Loucy (cell line): ENCODE measurements at regions not wholly inside any gene's neighbourhood (a gene's known extent, or its start where the extent isn't known, plus 50 kb on each side); places are given as distances from the start of the nearest gene placed in this dataset.

Source experiments
- H2AFZ ChIP-seq: fragments of 200-600 bp; sonication (generic); 2 replicates; pipeline ENCODE4 v1.6.0; 2016; ENCODE audit warnings: antibody characterized with exemption, mild to moderate bottlenecking, low read length, moderate library complexity
- H3F3A ChIP-seq: fragments of 200-600 bp; 2 replicates; pipeline ENCODE4 v1.6.0; 2016; ENCODE audit warnings: antibody characterized with exemption, low read depth, mild to moderate bottlenecking
- H3K27me3 ChIP-seq: fragments of 200-600 bp; sonication (generic); 2 replicates; pipeline ENCODE4 v1.6.1; 2014; ENCODE audit warnings: low read length, mild to moderate bottlenecking; ENCODE audit not compliant: insufficient read depth, poor library complexity, severe bottlenecking
- H3K36me3 ChIP-seq: fragments of 200-600 bp; sonication (generic); 2 replicates; pipeline ENCODE4 v1.6.1; 2016; ENCODE audit warnings: low read length; ENCODE audit not compliant: insufficient read depth
- H3K4me1 ChIP-seq: fragments of 200-600 bp; sonication (generic); 2 replicates; pipeline ENCODE4 v1.5.1; 2014; ENCODE audit warnings: low read length, mild to moderate bottlenecking; ENCODE audit not compliant: insufficient read depth, poor library complexity, severe bottlenecking
- H3K4me2 ChIP-seq: fragments of 200-600 bp; sonication (generic); 2 replicates; pipeline ENCODE4 v1.6.0; 2014; ENCODE audit warnings: antibody characterized with exemption, low read length, low read depth, mild to moderate bottlenecking; ENCODE audit not compliant: poor library complexity, severe bottlenecking
- H3K4me3 ChIP-seq: fragments of 200-600 bp; sonication (generic); 2 replicates; pipeline ENCODE4 v1.5.1; 2014; ENCODE audit warnings: low read length, mild to moderate bottlenecking, mixed read lengths; ENCODE audit not compliant: poor library complexity, severe bottlenecking
- H3K79me2 ChIP-seq: fragments of 200-600 bp; sonication (generic); 2 replicates; pipeline ENCODE4 v1.6.1; 2014; ENCODE audit warnings: low read length; ENCODE audit not compliant: insufficient read depth
- H3K9ac ChIP-seq: fragments of 200-600 bp; sonication (generic); 2 replicates; pipeline ENCODE4 v1.6.0; 2014; ENCODE audit warnings: mild to moderate bottlenecking, low read depth, low read length, moderate library complexity; ENCODE audit not compliant: poor library complexity, severe bottlenecking
- H3K9me2 ChIP-seq: fragments of 200-600 bp; sonication (generic); replicated peaks from 2 replicates; pipeline ENCODE4 v1.6.1; 2016; ENCODE audit warnings: low read depth, low read length, mixed read lengths
- H3K9me3 ChIP-seq: fragments of 200-600 bp; sonication (generic); 2 replicates; pipeline ENCODE4 v1.6.1; 2014; ENCODE audit warnings: mild to moderate bottlenecking, antibody characterized with exemption, low read length, low read depth; ENCODE audit not compliant: insufficient read depth
- H4K20me1 ChIP-seq: fragments of 200-600 bp; sonication (generic); 2 replicates; pipeline ENCODE4 v1.6.0; 2014; ENCODE audit warnings: antibody characterized with exemption, low read length, mild to moderate bottlenecking; ENCODE audit not compliant: insufficient read depth, poor library complexity, severe bottlenecking
- CTCF ChIP-seq: fragments of 200-600 bp; sonication (generic); conservative IDR thresholded peaks from 2 replicates; pipeline ENCODE4 v1.5.1; 2014; ENCODE audit warnings: mild to moderate bottlenecking, antibody characterized with exemption, low read length
- EZH2phosphoT487 ChIP-seq: fragments of 200-600 bp; IDR thresholded peaks from 2 replicates; pipeline ENCODE4 v1.6.1; 2018; ENCODE audit warnings: antibody characterized with exemption, mild to moderate bottlenecking, moderate library complexity, borderline replicate concordance

DNA sequence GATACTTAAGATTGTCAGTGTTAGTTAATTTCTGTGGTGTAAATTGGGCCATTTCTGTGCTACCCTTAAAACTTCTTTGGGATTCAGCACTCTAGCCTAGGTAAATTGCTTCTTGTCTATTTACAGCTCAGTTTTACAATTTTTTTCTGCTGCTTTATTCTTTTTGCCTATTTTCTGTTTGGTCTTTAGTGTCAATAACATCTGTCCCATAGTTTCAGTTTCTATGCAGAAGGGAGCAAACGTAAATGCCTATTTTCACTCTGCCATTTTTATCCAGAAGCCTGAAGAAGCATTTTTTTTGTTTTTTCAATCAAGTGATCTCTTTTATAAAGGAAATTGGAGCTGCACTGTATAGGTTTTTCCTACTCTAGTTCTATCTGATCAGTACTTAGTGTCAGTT lies 564.9 kb upstream of the MEX3C start:
- Histone ChIP-seq H3K4me2 (no peak overlapping the region), H3K36me3 (no peaks in the 10 kb centered on the region), H4K20me1 (no peaks in the 10 kb centered on the region), H3F3A (no peaks in the 10 kb centered on the region), H2AFZ (no peak overlapping the region), H3K4me3 (no peak overlapping the region), H3K9me2 (no peaks in the 10 kb centered on the region), H3K4me1 (no peaks in the 10 kb centered on the region), H3K9me3 (no peaks in the 10 kb centered on the region), H3K9ac (no peak overlapping the region), H3K27me3 (no peaks in the 10 kb centered on the region), H3K79me2 (no peaks in the 10 kb centered on the region)
- no peak for TF ChIP-seq CTCF
- no peak for TF ChIP-seq EZH2phosphoT487

DNA sequence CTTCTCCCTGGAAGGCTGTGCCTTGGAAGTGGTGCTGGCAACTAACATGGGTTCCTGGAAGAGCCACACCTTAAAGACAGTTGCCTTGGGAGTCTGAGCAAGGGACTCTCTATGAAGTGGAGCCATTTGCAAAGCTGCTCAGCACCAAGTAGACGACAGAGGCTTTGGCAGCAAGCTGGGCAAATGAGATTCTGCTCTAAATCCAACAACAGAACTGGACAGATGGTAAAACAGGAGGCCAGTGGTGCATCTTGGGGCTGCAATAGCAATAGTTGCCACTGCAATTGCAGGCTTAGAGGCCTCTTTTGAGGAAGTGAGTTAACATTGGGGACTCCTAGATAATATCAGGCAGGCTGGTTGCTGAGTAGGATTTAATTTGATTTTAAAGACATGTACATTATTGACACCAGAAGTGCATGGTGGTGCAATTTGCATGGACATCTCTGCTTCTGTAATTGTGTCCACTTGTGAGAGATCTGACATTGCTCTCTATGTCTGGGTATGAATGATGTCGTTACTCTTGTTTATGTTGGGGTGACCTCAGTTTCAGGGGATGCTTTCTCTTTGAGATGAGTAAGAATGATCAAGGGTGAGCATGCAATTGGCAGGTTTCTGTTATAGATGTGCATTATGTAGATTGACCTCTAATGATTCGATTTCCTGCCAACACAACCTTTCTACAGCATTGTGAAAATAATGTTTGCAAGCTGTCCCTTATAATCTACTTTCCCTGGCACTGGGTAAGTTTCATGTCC lies 568.3 kb upstream of the MEX3C start:
- Histone ChIP-seq H3K27me3 (no peaks in the 10 kb centered on the region), H3K4me3 (no peak overlapping the region), H3F3A (no peaks in the 10 kb centered on the region), H2AFZ (no peak overlapping the region), H3K4me2 (no peak overlapping the region), H4K20me1 (no peaks in the 10 kb centered on the region), H3K9me2 (no peaks in the 10 kb centered on the region), H3K4me1 (no peaks in the 10 kb centered on the region), H3K36me3 (no peaks in the 10 kb centered on the region), H3K9me3 (no peaks in the 10 kb centered on the region), H3K79me2 (no peaks in the 10 kb centered on the region), H3K9ac (no peak overlapping the region)
- TF ChIP-seq CTCF: no peak
- no peak for TF ChIP-seq EZH2phosphoT487

- no peaks in the 10 kb centered on the region for H3K4me1 ChIP-seq
- no peak overlapping the region for H3K4me3 ChIP-seq
- H3K36me3 ChIP-seq: no peaks in the 10 kb centered on the region
- no peak overlapping the region for H2AFZ ChIP-seq
- no peaks in the 10 kb centered on the region for H3K27me3 ChIP-seq
- no peaks in the 10 kb centered on the region for H3K9me2 ChIP-seq
- H3K9ac ChIP-seq: no peak overlapping the region
- H3K9me3 ChIP-seq: no peaks in the 10 kb centered on the region
- H3K4me2 ChIP-seq: no peak overlapping the region
- TF ChIP-seq CTCF (no peak), EZH2phosphoT487 (no peak)
- H4K20me1 ChIP-seq: no peaks in the 10 kb centered on the region
- H3K79me2 ChIP-seq: no peaks in the 10 kb centered on the region
- no peaks in the 10 kb centered on the region for H3F3A ChIP-seq
These were observed 569.8 kb upstream of the MEX3C start for GRCh38 chr18:51767293-51767692.
